HEK293 (cell line): ENCODE measurements at regions not wholly inside any gene's neighbourhood (a gene's known extent, or its start where the extent isn't known, plus 50 kb on each side); places are given as distances from the start of the nearest gene placed in this dataset.

Experiments
- CTCF ChIA-PET: fragments of 350-600 bp; formaldehyde crosslinking; extraction: SDS; loops from one replicate; lab custom pipeline; 2021; ENCODE audit warnings: antibody characterized with exemption; lab: Yijun Ruan, JAX
- POLR2A ChIA-PET: fragments of 300-600 bp; formaldehyde crosslinking; extraction: SDS; loops from one replicate; lab custom pipeline; 2020; ENCODE audit warnings: antibody characterized with exemption, inconsistent platforms; lab: Yijun Ruan, JAX
- H3K27ac ChIP-seq: fragments of 200-500 bp; sonication (Bioruptor generic); 2 replicates; pipeline ENCODE4 v1.5.1; 2014; ENCODE audit warnings: low read depth, low read length, control low read depth, inconsistent platforms; ENCODE audit errors: extremely low read depth
- H3K36me3 ChIP-seq, 2 experiments: fragments of 200-500 bp in 1 of 2; sonication (Bioruptor generic) in 1 of 2; 1 replicate in 1 of 2; 2 replicates in 1 of 2; pipeline ENCODE4 v1.5.1; 2014 to 2017; ENCODE audit warnings: inconsistent platforms in 2 of 2, low read length in 2 of 2; ENCODE audit not compliant: control insufficient read depth in 2 of 2, insufficient read depth in 1 of 2
- H3K4me1 ChIP-seq: fragments of 200-500 bp; sonication (Bioruptor generic); 2 replicates; pipeline ENCODE4 v1.5.1; 2014; ENCODE audit warnings: mild to moderate bottlenecking, low read length, inconsistent platforms; ENCODE audit not compliant: control insufficient read depth, insufficient read depth
- H3K4me3 ChIP-seq: 2 replicates; pipeline ENCODE4 v1.5.1; 2011; ENCODE audit warnings: low read depth, mild to moderate bottlenecking, control low read depth, low read length, moderate library complexity
- H3K9me3 ChIP-seq: fragments of 200-500 bp; sonication (Bioruptor generic); 2 replicates; pipeline ENCODE4 v1.5.1; 2014; ENCODE audit warnings: low read depth, low read length, inconsistent platforms; ENCODE audit not compliant: control insufficient read depth, insufficient read depth
- FEZF1 ChIP-seq: fragments of 450-650 bp; formaldehyde crosslinking; IDR thresholded peaks from 2 replicates; pipeline ENCODE4 v1.5.1; 2016; ENCODE audit warnings: missing biosample characterization, missing genetic modification characterization
- OVOL3 ChIP-seq: fragments of 450-650 bp; formaldehyde crosslinking; IDR thresholded peaks from 2 replicates; pipeline ENCODE4 v1.5.1; 2016; ENCODE audit warnings: missing biosample characterization, missing genetic modification characterization
- SCRT2 ChIP-seq: fragments of 450-650 bp; formaldehyde crosslinking; IDR thresholded peaks from 2 replicates; pipeline ENCODE4 v1.5.1; 2016; ENCODE audit warnings: missing biosample characterization, missing genetic modification characterization
- SP2 ChIP-seq: fragments of 450-650 bp; formaldehyde crosslinking; IDR thresholded peaks from 2 replicates; pipeline ENCODE4 v1.5.1; 2016; ENCODE audit warnings: missing biosample characterization, missing genetic modification characterization
- WT1 ChIP-seq: fragments of 450-650 bp; formaldehyde crosslinking; IDR thresholded peaks from 2 replicates; pipeline ENCODE4 v1.5.1; 2016; ENCODE audit warnings: missing biosample characterization, missing genetic modification characterization
- ZBTB48 ChIP-seq: fragments of 450-650 bp; formaldehyde crosslinking; IDR thresholded peaks from 2 replicates; pipeline ENCODE4 v1.5.1; 2016; ENCODE audit warnings: missing biosample characterization, missing genetic modification characterization
- ZEB2 ChIP-seq: fragments of 450-650 bp; formaldehyde crosslinking; IDR thresholded peaks from 2 replicates; pipeline ENCODE4 v1.5.1; 2016; ENCODE audit warnings: missing biosample characterization, missing genetic modification characterization
- ZNF221 ChIP-seq: fragments of 450-650 bp; formaldehyde crosslinking; IDR thresholded peaks from 2 replicates; pipeline ENCODE4 v1.5.1; 2017; ENCODE audit warnings: missing biosample characterization, missing genetic modification characterization, borderline replicate concordance
- ZNF433 ChIP-seq: fragments of 450-650 bp; formaldehyde crosslinking; IDR thresholded peaks from 2 replicates; pipeline ENCODE4 v1.5.1; 2016; ENCODE audit warnings: missing biosample characterization, missing genetic modification characterization, low read depth
- ZNF530 ChIP-seq: fragments of 450-650 bp; formaldehyde crosslinking; IDR thresholded peaks from 2 replicates; pipeline ENCODE4 v1.5.1; 2016; ENCODE audit warnings: low read depth, missing biosample characterization, missing genetic modification characterization
- ZNF621 ChIP-seq: fragments of 450-650 bp; formaldehyde crosslinking; IDR thresholded peaks from 2 replicates; pipeline ENCODE4 v1.5.1; 2017; ENCODE audit warnings: missing biosample characterization, missing genetic modification characterization
- ZNF658 ChIP-seq: fragments of 450-650 bp; formaldehyde crosslinking; IDR thresholded peaks from 2 replicates; pipeline ENCODE4; 2016; ENCODE audit warnings: missing biosample characterization, missing genetic modification characterization
- ZNF747 ChIP-seq: fragments of 450-650 bp; formaldehyde crosslinking; IDR thresholded peaks from 2 replicates; pipeline ENCODE4 v1.5.1; 2016; ENCODE audit warnings: missing biosample characterization, missing genetic modification characterization
- ZNF791 ChIP-seq: fragments of 450-650 bp; formaldehyde crosslinking; IDR thresholded peaks from 2 replicates; pipeline ENCODE4 v1.5.1; 2016; ENCODE audit warnings: missing biosample characterization, missing genetic modification characterization
- ZNF837 ChIP-seq: fragments of 450-650 bp; formaldehyde crosslinking; IDR thresholded peaks from 2 replicates; pipeline ENCODE4 v1.5.1; 2016; ENCODE audit warnings: missing biosample characterization, missing genetic modification characterization
- TF ChIP-seq, protein P1 (sequence below): fragments of 450-650 bp; formaldehyde crosslinking; IDR thresholded peaks from 2 replicates; pipeline ENCODE4 v1.5.1; 2016; ENCODE audit warnings: missing biosample characterization, missing genetic modification characterization
- TF ChIP-seq, protein P2 (sequence below): fragments of 450-650 bp; formaldehyde crosslinking; IDR thresholded peaks from 2 replicates; pipeline ENCODE4 v1.5.1; 2016; ENCODE audit warnings: missing biosample characterization, missing genetic modification characterization
- TF ChIP-seq, protein P3 (sequence below): fragments of 450-650 bp; formaldehyde crosslinking; IDR thresholded peaks from 2 replicates; pipeline ENCODE4 v1.5.1; 2016; ENCODE audit warnings: missing biosample characterization, missing genetic modification characterization
- TF ChIP-seq, protein P4 (sequence below): fragments of 450-650 bp; formaldehyde crosslinking; IDR thresholded peaks from 2 replicates; pipeline ENCODE4 v1.5.1; 2016; ENCODE audit warnings: missing biosample characterization, missing genetic modification characterization
- TF ChIP-seq, protein P5 (sequence below): fragments of 450-650 bp; IDR thresholded peaks from 2 replicates; pipeline ENCODE4 v1.5.1; 2018; ENCODE audit warnings: missing biosample characterization, mild to moderate bottlenecking, missing genetic modification characterization

DNA sequence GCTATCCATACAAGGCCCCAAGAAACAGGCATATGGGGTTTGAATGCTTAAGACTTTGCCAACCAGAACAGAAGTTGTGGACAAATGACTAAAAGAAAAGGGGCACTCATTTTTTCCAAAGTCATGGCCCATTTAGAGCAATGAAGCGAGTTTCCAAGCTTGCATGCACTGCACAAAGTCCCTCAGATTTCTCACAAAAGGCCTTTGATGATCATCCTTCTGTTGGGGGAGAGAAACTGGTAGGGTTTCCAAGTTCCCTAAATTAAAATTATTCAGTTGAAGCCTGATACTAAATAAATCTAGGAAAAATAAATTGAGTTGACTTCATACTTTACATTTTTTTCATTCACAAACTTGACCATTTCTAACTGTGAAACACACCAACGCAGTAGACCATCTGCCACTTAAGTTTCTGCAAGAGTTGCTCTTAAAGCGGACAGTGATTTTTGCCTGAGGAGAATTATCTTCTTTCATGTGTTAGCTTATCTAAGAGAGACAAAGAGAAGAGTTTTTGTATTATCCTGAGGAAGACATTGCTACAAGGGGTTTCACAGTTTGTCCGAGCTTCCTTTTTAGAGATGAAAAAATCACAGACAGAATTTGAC lies 139.2 kb downstream of the SEC16B start:
- no peaks in the 10 kb centered on the region for H3K9me3 ChIP-seq
- ChIA-PET CTCF (interaction anchor here (0.5 kb wide), 1 partner anchor 667 kb away, joined by 4 read pairs; no protein-coding TSS in a partner anchor), POLR2A (no interaction called here)
- H3K4me1 ChIP-seq: no peaks in the 10 kb centered on the region
- no peak for TF ChIP-seq SCRT2
- TF ChIP-seq OVOL3 (tag by site-specific recombination): no peak
- TF ChIP-seq, protein P1, sequence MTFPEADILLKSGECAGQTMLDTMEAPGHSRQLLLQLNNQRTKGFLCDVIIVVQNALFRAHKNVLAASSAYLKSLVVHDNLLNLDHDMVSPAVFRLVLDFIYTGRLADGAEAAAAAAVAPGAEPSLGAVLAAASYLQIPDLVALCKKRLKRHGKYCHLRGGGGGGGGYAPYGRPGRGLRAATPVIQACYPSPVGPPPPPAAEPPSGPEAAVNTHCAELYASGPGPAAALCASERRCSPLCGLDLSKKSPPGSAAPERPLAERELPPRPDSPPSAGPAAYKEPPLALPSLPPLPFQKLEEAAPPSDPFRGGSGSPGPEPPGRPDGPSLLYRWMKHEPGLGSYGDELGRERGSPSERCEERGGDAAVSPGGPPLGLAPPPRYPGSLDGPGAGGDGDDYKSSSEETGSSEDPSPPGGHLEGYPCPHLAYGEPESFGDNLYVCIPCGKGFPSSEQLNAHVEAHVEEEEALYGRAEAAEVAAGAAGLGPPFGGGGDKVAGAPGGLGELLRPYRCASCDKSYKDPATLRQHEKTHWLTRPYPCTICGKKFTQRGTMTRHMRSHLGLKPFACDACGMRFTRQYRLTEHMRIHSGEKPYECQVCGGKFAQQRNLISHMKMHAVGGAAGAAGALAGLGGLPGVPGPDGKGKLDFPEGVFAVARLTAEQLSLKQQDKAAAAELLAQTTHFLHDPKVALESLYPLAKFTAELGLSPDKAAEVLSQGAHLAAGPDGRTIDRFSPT (tag by site-specific recombination): no peak
- TF ChIP-seq, protein P2, sequence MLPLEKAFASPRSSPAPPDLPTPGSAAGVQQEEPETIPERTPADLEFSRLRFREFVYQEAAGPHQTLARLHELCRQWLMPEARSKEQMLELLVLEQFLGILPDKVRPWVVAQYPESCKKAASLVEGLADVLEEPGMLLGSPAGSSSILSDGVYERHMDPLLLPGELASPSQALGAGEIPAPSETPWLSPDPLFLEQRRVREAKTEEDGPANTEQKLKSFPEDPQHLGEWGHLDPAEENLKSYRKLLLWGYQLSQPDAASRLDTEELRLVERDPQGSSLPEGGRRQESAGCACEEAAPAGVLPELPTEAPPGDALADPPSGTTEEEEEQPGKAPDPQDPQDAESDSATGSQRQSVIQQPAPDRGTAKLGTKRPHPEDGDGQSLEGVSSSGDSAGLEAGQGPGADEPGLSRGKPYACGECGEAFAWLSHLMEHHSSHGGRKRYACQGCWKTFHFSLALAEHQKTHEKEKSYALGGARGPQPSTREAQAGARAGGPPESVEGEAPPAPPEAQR (tag by site-specific recombination): no peak
- TF ChIP-seq SP2 (tag by site-specific recombination): no peak
- no peak for TF ChIP-seq ZNF791 (tag by site-specific recombination)
- no peak for TF ChIP-seq ZNF747 (tag by site-specific recombination)
- no peak for TF ChIP-seq ZNF221 (tag by site-specific recombination)
- TF ChIP-seq ZNF658 (tag by site-specific recombination): no peak
- H3K27ac ChIP-seq: no peak overlapping the region
- H3K4me3 ChIP-seq: no peak overlapping the region
- no peaks in the 10 kb centered on the region for H3K36me3 ChIP-seq

DNA sequence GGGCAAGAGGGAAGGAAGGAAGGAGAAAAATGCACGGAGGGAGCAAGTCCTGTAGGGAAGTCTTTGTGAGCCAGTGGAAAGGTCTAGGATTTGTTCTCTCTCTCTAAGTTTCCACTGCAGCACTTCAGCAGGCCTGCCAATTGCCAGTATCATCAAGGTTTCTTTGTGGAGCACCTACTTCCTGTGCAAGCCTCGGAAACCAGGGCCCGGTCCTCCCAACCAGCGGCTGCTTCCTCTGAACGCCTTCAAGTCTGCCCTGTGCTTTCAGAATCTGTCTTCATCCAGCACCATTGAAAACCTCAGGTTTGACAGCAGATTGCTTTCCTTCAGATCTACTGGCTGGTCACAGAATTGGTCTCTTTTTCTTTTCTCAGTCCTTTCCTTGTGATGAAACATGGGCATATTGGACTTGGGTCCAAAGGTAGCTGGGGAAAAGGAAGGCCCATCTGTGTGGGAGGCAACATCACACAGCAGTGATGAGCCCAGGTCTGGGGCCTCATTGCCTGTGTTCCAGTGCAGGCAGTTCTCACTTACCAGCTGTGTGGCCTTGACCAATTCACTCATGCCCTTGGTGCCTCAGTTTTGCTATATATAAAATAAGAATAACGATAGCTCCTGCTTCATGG lies 144.5 kb downstream of the SEC16B start:
- TF ChIP-seq, protein P3, sequence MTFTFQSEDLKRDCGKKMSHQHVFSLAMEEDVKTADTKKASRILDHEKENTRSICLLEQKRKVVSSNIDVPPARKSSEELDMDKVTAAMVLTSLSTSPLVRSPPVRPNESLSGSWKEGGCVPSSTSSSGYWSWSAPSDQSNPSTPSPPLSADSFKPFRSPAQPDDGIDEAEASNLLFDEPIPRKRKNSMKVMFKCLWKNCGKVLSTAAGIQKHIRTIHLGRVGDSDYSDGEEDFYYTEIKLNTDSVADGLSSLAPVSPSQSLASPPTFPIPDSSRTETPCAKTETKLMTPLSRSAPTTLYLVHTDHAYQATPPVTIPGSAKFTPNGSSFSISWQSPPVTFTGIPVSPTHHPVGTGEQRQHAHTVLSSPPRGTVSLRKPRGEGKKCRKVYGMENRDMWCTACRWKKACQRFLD (tag by site-specific recombination): no peak
- TF ChIP-seq ZNF837 (no peak), ZNF530 (tag by site-specific recombination) (no peak), FEZF1 (tag by site-specific recombination) (no peak), ZNF621 (no peak), ZEB2 (tag by site-specific recombination) (no peak), WT1 (tag by site-specific recombination) (no peak), ZNF433 (no peak), ZBTB48 (no peak)
- TF ChIP-seq, protein P4, sequence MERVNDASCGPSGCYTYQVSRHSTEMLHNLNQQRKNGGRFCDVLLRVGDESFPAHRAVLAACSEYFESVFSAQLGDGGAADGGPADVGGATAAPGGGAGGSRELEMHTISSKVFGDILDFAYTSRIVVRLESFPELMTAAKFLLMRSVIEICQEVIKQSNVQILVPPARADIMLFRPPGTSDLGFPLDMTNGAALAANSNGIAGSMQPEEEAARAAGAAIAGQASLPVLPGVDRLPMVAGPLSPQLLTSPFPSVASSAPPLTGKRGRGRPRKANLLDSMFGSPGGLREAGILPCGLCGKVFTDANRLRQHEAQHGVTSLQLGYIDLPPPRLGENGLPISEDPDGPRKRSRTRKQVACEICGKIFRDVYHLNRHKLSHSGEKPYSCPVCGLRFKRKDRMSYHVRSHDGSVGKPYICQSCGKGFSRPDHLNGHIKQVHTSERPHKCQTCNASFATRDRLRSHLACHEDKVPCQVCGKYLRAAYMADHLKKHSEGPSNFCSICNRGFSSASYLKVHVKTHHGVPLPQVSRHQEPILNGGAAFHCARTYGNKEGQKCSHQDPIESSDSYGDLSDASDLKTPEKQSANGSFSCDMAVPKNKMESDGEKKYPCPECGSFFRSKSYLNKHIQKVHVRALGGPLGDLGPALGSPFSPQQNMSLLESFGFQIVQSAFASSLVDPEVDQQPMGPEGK (tag by site-specific recombination): no peak
- TF ChIP-seq, protein P5, sequence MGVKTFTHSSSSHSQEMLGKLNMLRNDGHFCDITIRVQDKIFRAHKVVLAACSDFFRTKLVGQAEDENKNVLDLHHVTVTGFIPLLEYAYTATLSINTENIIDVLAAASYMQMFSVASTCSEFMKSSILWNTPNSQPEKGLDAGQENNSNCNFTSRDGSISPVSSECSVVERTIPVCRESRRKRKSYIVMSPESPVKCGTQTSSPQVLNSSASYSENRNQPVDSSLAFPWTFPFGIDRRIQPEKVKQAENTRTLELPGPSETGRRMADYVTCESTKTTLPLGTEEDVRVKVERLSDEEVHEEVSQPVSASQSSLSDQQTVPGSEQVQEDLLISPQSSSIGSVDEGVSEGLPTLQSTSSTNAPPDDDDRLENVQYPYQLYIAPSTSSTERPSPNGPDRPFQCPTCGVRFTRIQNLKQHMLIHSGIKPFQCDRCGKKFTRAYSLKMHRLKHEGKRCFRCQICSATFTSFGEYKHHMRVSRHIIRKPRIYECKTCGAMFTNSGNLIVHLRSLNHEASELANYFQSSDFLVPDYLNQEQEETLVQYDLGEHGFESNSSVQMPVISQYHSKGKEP (tag by site-specific recombination): no peak
- TF ChIP-seq, all 188 proteins: peak for 0
- Histone ChIP-seq H3K4me3 (no peak overlapping the region), H3K36me3 (no peaks in the 10 kb centered on the region), H3K4me1 (no peaks in the 10 kb centered on the region), H3K27ac (no peak overlapping the region), H3K9me3 (no peaks in the 10 kb centered on the region)
- ChIA-PET POLR2A (no interaction called here), CTCF (interaction anchor here (1.9 kb wide), 1 partner anchor 120 kb away, joined by 5 read pairs; no protein-coding TSS in a partner anchor)
